ENCODE measurements at regions not wholly inside any gene's neighbourhood (a gene's known extent, or its start where the extent isn't known, plus 50 kb on each side); places are given as distances from the start of the nearest gene placed in this dataset.

- no peak for DNase-seq (ENCODE audit: low spot score)
Measured at GRCh38 chr10:29397221-29397620, 108.4 kb downstream of the LYZL1 start.

DNA sequence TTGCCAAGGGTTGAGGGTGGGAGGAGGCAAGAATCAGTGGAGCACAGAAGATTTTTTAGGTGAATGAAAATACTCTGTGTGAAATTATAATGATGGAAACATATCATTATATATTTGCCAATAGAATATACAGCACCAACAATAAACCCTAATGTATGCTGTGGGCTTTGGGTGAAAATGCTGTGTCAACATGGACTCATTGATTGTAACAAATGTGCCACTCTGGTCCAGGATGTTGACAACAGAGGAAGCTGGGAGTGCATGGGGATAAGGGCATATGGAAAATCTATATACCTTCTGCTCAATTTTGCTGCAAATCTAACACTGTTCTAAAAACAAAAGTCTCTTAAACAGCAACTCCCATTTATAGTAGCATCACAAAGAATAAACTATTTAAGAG lies 114.3 kb downstream of the LYZL1 start:
- no peak for DNase-seq (ENCODE audit: low spot score)

GRCh38 chr10:29407280-29407858 lies 118.5 kb downstream of the LYZL1 start:
- no peak for DNase-seq (ENCODE audit: low spot score)
